ENCODE measurements at regions not wholly inside any gene's neighbourhood (a gene's known extent, or its start where the extent isn't known, plus 50 kb on each side); places are given as distances from the start of the nearest gene placed in this dataset.

GRCh38 chr13:105083992-105084391 is 1451.5 kb downstream of the EFNB2 start:
- TF ChIP-seq CTCF (IDR thresholded peaks at IDR 0.05; ENCODE audit: low read depth, low read length, missing control alignments), result no peak
- Histone ChIP-seq H3K27ac (no peak overlapping the region), H3K27me3 (replicated peaks) (no peaks in the 10 kb centered on the region), H3K4me3 (ENCODE audit: low read depth, low read length) (no peak overlapping the region), H3K36me3 (replicated peaks) (no peaks in the 10 kb centered on the region)
- in situ Hi-C loops (cut with HindIII; ENCODE audit: low pct_ligation_motif_present, low sequenced_read_pairs), result no loop called here
- no peak for DNase-seq

GRCh38 chr13:105074755-105075154 is 1460.7 kb downstream of the EFNB2 start:
- DNase-seq, result no peak
- H3K36me3 ChIP-seq (replicated peaks), result no peaks in the 10 kb centered on the region
- H3K4me3 ChIP-seq (ENCODE audit: low read depth, low read length), result no peak overlapping the region
- no peak for TF ChIP-seq CTCF (IDR thresholded peaks at IDR 0.05; ENCODE audit: low read depth, low read length, missing control alignments)
- no peak overlapping the region for H3K27ac ChIP-seq
- in situ Hi-C loops (cut with HindIII; ENCODE audit: low pct_ligation_motif_present, low sequenced_read_pairs), result no loop called here
- no peaks in the 10 kb centered on the region for H3K27me3 ChIP-seq (replicated peaks)

- H3K27ac ChIP-seq, result no peak overlapping the region
- TF ChIP-seq CTCF (IDR thresholded peaks at IDR 0.05; ENCODE audit: low read depth, low read length, missing control alignments), result no peak
- no peaks in the 10 kb centered on the region for H3K27me3 ChIP-seq (replicated peaks)
- no peaks in the 10 kb centered on the region for H3K36me3 ChIP-seq (replicated peaks)
- no peak overlapping the region for H3K4me3 ChIP-seq (ENCODE audit: low read depth, low read length)
- in situ Hi-C loops (cut with HindIII; ENCODE audit: low pct_ligation_motif_present, low sequenced_read_pairs), result no loop called here
- no peak for DNase-seq
These were observed 1462.4 kb downstream of the EFNB2 start for GRCh38 chr13:105073041-105073440.

GRCh38 chr13:105070452-105070851 is 1465.0 kb downstream of the EFNB2 start:
- Histone ChIP-seq H3K27me3 (replicated peaks) (no peaks in the 10 kb centered on the region), H3K36me3 (replicated peaks) (no peaks in the 10 kb centered on the region), H3K4me3 (ENCODE audit: low read depth, low read length) (no peak overlapping the region), H3K27ac (no peak overlapping the region)
- in situ Hi-C loops (cut with HindIII; ENCODE audit: low pct_ligation_motif_present, low sequenced_read_pairs), result no loop called here
- no peak for DNase-seq
- no peak for TF ChIP-seq CTCF (IDR thresholded peaks at IDR 0.05; ENCODE audit: low read depth, low read length, missing control alignments)

- H3K27me3 ChIP-seq (replicated peaks), result no peaks in the 10 kb centered on the region
- no peak overlapping the region for H3K27ac ChIP-seq
- no peak overlapping the region for H3K4me3 ChIP-seq (ENCODE audit: low read depth, low read length)
- TF ChIP-seq CTCF (IDR thresholded peaks at IDR 0.05; ENCODE audit: low read depth, low read length, missing control alignments), result no peak
- in situ Hi-C loops (cut with HindIII; ENCODE audit: low pct_ligation_motif_present, low sequenced_read_pairs), result no loop called here
- DNase-seq, result no peak
- no peaks in the 10 kb centered on the region for H3K36me3 ChIP-seq (replicated peaks)
These were observed 1466.4 kb downstream of the EFNB2 start for GRCh38 chr13:105069106-105069505.

GRCh38 chr13:105063676-105064075 is 1471.8 kb downstream of the EFNB2 start:
- no peak overlapping the region for H3K27ac ChIP-seq
- in situ Hi-C loops (cut with HindIII; ENCODE audit: low pct_ligation_motif_present, low sequenced_read_pairs), result no loop called here
- no peak overlapping the region for H3K4me3 ChIP-seq (ENCODE audit: low read depth, low read length)
- H3K36me3 ChIP-seq (replicated peaks), result no peaks in the 10 kb centered on the region
- no peak for TF ChIP-seq CTCF (IDR thresholded peaks at IDR 0.05; ENCODE audit: low read depth, low read length, missing control alignments)
- no peak for DNase-seq
- H3K27me3 ChIP-seq (replicated peaks), result no peaks in the 10 kb centered on the region

All from brain microvascular endothelial cell (primary cell).